Peyer's patch (tissue), 4 donors: ENCODE measurements at regions not wholly inside any gene's neighbourhood (a gene's known extent, or its start where the extent isn't known, plus 50 kb on each side); places are given as distances from the start of the nearest gene placed in this dataset.
"Not testable (repeated sequence)": the region's sequence is repeated elsewhere in the genome, so short reads cannot be mapped to it uniquely, and the experiment has no call there.

Experiments
- DNase-seq, 3 donors: peaks; one replicate each; pipeline ENCODE4 v3.0.0-alpha.2; 2017 to 2019
- H3K27ac ChIP-seq, 4 donors: fragments of 200-600 bp; sonication (generic); one replicate each; pipeline ENCODE4 v1.5.1; 2016 to 2019
- H3K27me3 ChIP-seq, 2 donors: fragments of 200-600 bp; sonication (generic); one replicate each; pipeline ENCODE4 v1.5.1; 2019
- H3K36me3 ChIP-seq, 3 donors: fragments of 200-600 bp; sonication (generic); one replicate each; pipeline ENCODE4 v1.5.1; 2016 to 2019
- H3K4me1 ChIP-seq, 4 donors: fragments of 200-600 bp; sonication (generic); one replicate each; pipeline ENCODE4 v1.5.1; 2016 to 2019
- H3K4me3 ChIP-seq, 4 donors: fragments of 200-600 bp; sonication (generic); 1 replicate in 3 of 4; 2 replicates in 1 of 4; pipeline ENCODE4 v1.5.1; 2016 to 2019; ENCODE audit warnings: mild to moderate bottlenecking in 1 of 4
- H3K9me3 ChIP-seq, 4 donors: fragments of 200-600 bp; sonication (generic); one replicate each; pipeline ENCODE4 v1.5.1; 2016 to 2019; ENCODE audit warnings: mild to moderate bottlenecking in 1 of 4
- CTCF ChIP-seq, 6 experiments: fragments of 450-650 bp in 4 of 6; fragments of 200-600 bp in 2 of 6; sonication (generic) in 1 of 6; IDR thresholded peaks; one replicate each; pipeline ENCODE4 v1.5.1; 2017 to 2019; ENCODE audit warnings: antibody characterized with exemption in 6 of 6, mild to moderate bottlenecking in 3 of 6, moderate library complexity in 1 of 6
- POLR2A ChIP-seq, 2 donors: fragments of 450-650 bp; IDR thresholded peaks; one replicate each; pipeline ENCODE4 v1.5.1; 2017; ENCODE audit warnings: antibody characterized with exemption in 2 of 2, mild to moderate bottlenecking in 2 of 2, moderate library complexity in 2 of 2

DNA sequence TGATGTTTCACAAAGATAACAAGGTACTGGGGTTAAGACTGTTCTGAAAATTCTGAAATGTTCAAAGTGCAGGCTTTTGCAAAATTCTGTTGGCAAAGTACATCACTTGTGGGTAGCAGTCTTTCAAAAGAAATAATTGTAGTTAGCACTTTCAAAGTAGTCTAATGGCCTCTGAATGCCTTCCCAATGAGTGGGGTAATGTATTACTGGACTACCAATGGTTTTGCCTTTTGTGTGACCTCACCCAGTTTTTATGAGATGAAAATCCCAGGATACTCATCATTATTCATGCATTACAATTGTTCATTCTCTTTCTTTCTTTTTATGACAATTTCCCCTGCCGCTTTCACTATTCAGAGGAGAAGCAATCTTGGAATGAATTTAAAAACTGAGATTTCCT is 686.1 kb downstream of the GLUD2 start:
- TF ChIP-seq POLR2A (IDR thresholded peaks at IDR 0.05) (no peak), CTCF (IDR thresholded peaks at IDR 0.05) (no peak)
- no peak overlapping the region for H3K4me3 ChIP-seq
- no peaks in the 10 kb centered on the region for H3K9me3 ChIP-seq
- H3K27ac ChIP-seq: no peak overlapping the region
- H3K27me3 ChIP-seq: no peaks in the 10 kb centered on the region
- no peaks in the 10 kb centered on the region for H3K36me3 ChIP-seq
- no peaks in the 10 kb centered on the region for H3K4me1 ChIP-seq
- DNase-seq: no peak

DNA sequence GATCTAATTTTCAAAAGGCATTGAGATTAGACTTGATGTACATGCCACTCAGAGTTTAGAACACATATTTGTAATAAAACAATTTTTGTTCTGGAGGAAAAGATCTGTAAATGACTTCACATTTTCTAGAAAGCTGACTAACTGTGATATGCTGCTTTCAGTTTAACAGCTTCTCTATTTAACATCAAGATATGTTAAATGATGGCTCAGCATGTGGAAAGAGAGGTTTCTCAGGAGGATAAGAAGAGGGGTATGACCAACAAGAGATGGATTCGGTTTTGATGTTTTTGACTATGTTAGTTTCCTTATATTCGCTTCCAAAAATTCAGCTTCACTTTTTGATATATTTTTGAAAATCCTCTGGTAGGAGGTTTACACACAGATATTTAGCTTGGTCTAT is 698.7 kb downstream of the GLUD2 start:
- H3K27me3 ChIP-seq: no peaks in the 10 kb centered on the region
- no peak for DNase-seq
- no peaks in the 10 kb centered on the region for H3K9me3 ChIP-seq
- H3K27ac ChIP-seq: no peak overlapping the region
- H3K4me3 ChIP-seq: no peak overlapping the region
- H3K36me3 ChIP-seq: no peaks in the 10 kb centered on the region
- H3K4me1 ChIP-seq: no peaks in the 10 kb centered on the region
- TF ChIP-seq POLR2A (IDR thresholded peaks at IDR 0.05) (no peak), CTCF (IDR thresholded peaks at IDR 0.05) (no peak)

DNA sequence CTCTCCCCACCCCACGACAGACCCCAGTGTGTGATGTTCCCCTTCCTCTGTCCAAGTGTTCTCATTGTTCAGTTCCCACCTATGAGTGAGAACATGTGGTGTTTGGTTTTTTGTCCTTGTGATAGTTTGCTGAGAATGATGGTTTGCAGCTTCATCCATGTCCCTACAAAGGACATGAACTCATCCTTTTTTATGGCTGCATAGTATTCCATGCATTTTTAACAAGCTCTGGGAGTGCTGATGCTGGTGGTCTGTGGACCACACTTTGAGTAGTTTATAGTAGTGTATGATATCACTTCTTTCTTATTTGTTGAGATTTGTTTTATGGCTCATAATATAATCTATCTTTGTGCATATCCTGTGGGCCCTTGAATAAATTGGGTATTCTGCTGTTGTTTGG is 706.2 kb downstream of the GLUD2 start:
- H3K27me3 ChIP-seq, H3K9me3 ChIP-seq, H3K27ac ChIP-seq, DNase-seq, H3K36me3 ChIP-seq, H3K4me3 ChIP-seq, H3K4me1 ChIP-seq: not testable (repeated sequence)

DNA sequence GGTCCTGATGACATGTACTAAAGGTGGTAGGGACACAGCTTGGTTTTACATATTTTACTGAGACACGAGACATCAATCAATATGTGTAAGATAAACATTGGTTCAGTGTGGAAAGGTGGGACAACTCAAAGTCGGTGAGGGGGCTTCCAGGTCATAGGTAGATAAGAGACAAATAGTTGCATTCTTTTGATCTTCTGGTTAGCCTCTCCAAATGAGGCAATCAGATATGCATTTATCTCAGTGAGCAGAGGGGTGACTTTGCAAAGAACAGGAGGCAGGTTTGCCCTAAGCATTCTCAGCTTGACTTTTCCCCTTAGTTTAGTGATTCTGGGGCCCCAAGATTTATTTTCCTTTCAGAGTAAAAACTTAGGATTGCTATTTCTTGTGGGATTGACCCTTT is 706.9 kb downstream of the GLUD2 start:
- Histone ChIP-seq H3K27me3 (no peaks in the 10 kb centered on the region), H3K27ac (no peak overlapping the region), H3K9me3 (no peaks in the 10 kb centered on the region), H3K4me1 (no peaks in the 10 kb centered on the region), H3K4me3 (no peak overlapping the region), H3K36me3 (no peaks in the 10 kb centered on the region)
- no peak for DNase-seq
- TF ChIP-seq POLR2A (IDR thresholded peaks at IDR 0.05): no peak
- no peak for TF ChIP-seq CTCF (IDR thresholded peaks at IDR 0.05)

GRCh38 chrX:121755541-121755940 is 708.1 kb downstream of the GLUD2 start:
- Histone ChIP-seq H3K4me1 (no peaks in the 10 kb centered on the region), H3K36me3 (no peaks in the 10 kb centered on the region), H3K9me3 (no peaks in the 10 kb centered on the region), H3K27me3 (no peaks in the 10 kb centered on the region), H3K4me3 (no peak overlapping the region), H3K27ac (no peak overlapping the region)
- DNase-seq: no peak
- no peak for TF ChIP-seq POLR2A (IDR thresholded peaks at IDR 0.05)
- no peak for TF ChIP-seq CTCF (IDR thresholded peaks at IDR 0.05)

DNA sequence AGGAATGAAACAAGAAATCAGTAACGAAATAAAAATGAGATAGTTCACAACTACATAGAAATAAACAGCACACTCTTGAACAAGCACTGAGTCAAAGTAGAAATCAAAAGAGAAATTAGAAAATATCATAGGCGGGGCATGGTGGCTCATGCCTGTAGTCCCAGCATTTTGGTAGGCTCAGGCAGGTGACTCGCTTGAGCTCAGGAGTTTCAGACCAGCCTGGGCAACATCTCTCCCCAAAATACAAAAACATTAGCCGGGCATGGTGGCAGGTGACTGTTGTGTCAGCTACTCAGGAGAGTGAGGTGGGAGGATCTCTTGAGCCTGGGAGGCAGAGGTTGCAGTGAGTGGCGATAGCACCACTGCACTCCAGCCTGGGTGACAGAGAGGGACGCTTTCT is 714.4 kb downstream of the GLUD2 start:
- no peaks in the 10 kb centered on the region for H3K4me1 ChIP-seq
- DNase-seq: no peak
- H3K4me3 ChIP-seq: no peak overlapping the region
- H3K27me3 ChIP-seq: no peaks in the 10 kb centered on the region
- no peak overlapping the region for H3K27ac ChIP-seq
- no peaks in the 10 kb centered on the region for H3K36me3 ChIP-seq
- TF ChIP-seq POLR2A (IDR thresholded peaks at IDR 0.05) (no peak), CTCF (IDR thresholded peaks at IDR 0.05) (no peak)
- no peaks in the 10 kb centered on the region for H3K9me3 ChIP-seq
